ENCODE measurements at regions not wholly inside any gene's neighbourhood (a gene's known extent, or its start where the extent isn't known, plus 50 kb on each side); places are given as distances from the start of the nearest gene placed in this dataset.

GRCh38 chrX:118211891-118212816 is 95.5 kb upstream of the KLHL13 start:
- in situ Hi-C loops (cut with MboI) (no loop called here), intact Hi-C loops (cut with micrococcal nuclease) (no loop called here)
- H2AFZ ChIP-seq (ENCODE audit: low read depth, low read length) = no peak overlapping the region
- no peaks in the 10 kb centered on the region for H3K9me3 ChIP-seq (replicated peaks; ENCODE audit: control insufficient read depth, insufficient read depth, low read depth, low read length)
- H3K9ac ChIP-seq (ENCODE audit: insufficient read depth in 1 of 2, low read depth in 2 of 2, low read length in 2 of 2) = no peak overlapping the region
- no peaks in the 10 kb centered on the region for H4K20me1 ChIP-seq (replicated peaks; ENCODE audit: control insufficient read depth, insufficient read depth, low read length)
- no peaks in the 10 kb centered on the region for H3K36me3 ChIP-seq (ENCODE audit: control insufficient read depth, insufficient read depth, low read length)
- CTCF ChIA-PET (ENCODE audit: low intra/inter-chr PET ratio) = no interaction called here
- DNase-seq (ENCODE audit: extremely low read depth in 1 of 4, low spot score in 3 of 4) (no peak), FAIRE-seq (no peak), ATAC-seq (no peak)
- no peaks in the 10 kb centered on the region for H3K79me2 ChIP-seq (ENCODE audit: control insufficient read depth, insufficient read depth, low read length)
- 8% methylated on average over 8 of the region's 10 CpGs for WGBS (ENCODE audit: insufficient coverage, low coverage, missing lambda C conversion rate)
- no TSS peak for BruUV-seq (replicated peaks)
- POLR2A ChIA-PET = interaction anchor here (0.5 to 0.9 kb wide), 3 partner anchors 9 to 95 kb away, joined by 3 read pairs; partner anchors contain the start of gene KLHL13
- no peaks in the 10 kb centered on the region for H3K9me1 ChIP-seq (ENCODE audit: control insufficient read depth, insufficient read depth, low read length)
- H3K4me1 ChIP-seq (replicated peaks in 1 of 2; ENCODE audit: control insufficient read depth in 2 of 2, insufficient read depth in 2 of 2, low read length in 2 of 2) = no peaks in the 10 kb centered on the region
- H3K27ac ChIP-seq (ENCODE audit: extremely low read depth, low read depth, low read length) = no peak overlapping the region
- no peak overlapping the region for H3K4me2 ChIP-seq (ENCODE audit: insufficient read depth, low read length)
- no peaks in the 10 kb centered on the region for H3K27me3 ChIP-seq (ENCODE audit: control insufficient read depth in 2 of 2, insufficient read depth in 2 of 2, low read length in 2 of 2)
- H3K4me3 ChIP-seq = no peak overlapping the region
- no peak for TF ChIP-seq TARDBP (IDR thresholded peaks at IDR 0.05)
- no peak for TF ChIP-seq TAF9B (IDR thresholded peaks at IDR 0.05; ENCODE audit: partially characterized antibody)
- TF ChIP-seq, protein P1, sequence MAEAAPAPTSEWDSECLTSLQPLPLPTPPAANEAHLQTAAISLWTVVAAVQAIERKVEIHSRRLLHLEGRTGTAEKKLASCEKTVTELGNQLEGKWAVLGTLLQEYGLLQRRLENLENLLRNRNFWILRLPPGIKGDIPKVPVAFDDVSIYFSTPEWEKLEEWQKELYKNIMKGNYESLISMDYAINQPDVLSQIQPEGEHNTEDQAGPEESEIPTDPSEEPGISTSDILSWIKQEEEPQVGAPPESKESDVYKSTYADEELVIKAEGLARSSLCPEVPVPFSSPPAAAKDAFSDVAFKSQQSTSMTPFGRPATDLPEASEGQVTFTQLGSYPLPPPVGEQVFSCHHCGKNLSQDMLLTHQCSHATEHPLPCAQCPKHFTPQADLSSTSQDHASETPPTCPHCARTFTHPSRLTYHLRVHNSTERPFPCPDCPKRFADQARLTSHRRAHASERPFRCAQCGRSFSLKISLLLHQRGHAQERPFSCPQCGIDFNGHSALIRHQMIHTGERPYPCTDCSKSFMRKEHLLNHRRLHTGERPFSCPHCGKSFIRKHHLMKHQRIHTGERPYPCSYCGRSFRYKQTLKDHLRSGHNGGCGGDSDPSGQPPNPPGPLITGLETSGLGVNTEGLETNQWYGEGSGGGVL (CRISPR knock-in tag; IDR thresholded peaks at IDR 0.05) = no peak
- TF ChIP-seq SIN3A (IDR thresholded peaks at IDR 0.05; ENCODE audit: borderline replicate concordance in 2 of 2, control insufficient read depth in 1 of 2, low read depth in 2 of 2, low read length in 2 of 2) = no peak
- no peak for TF ChIP-seq BACH1 (tag; IDR thresholded peaks at IDR 0.05)
- no peak for TF ChIP-seq KDM2B (CRISPR knock-in tag; IDR thresholded peaks at IDR 0.05)
- no peak for TF ChIP-seq PRMT5 (CRISPR knock-in tag; IDR thresholded peaks at IDR 0.05)
